Neural progenitor cell (in vitro differentiated cells): ENCODE measurements at regions not wholly inside any gene's neighbourhood (a gene's known extent, or its start where the extent isn't known, plus 50 kb on each side); places are given as distances from the start of the nearest gene placed in this dataset.

ENCODE experiments used
- EZH2 ChIP-seq: fragments of 200-600 bp; sonication (generic); IDR thresholded peaks from 2 replicates; pipeline ENCODE4 v1.6.1; 2017; ENCODE audit warnings: antibody characterized with exemption, mild to moderate bottlenecking, moderate library complexity
- EZH2phosphoT487 ChIP-seq: fragments of 200-600 bp; sonication (generic); IDR thresholded peaks from 2 replicates; pipeline ENCODE4 v1.6.1; 2017; ENCODE audit warnings: antibody characterized with exemption
- TF ChIP-seq, protein P1 (sequence below): fragments of 200-600 bp; sonication (generic); IDR thresholded peaks from 2 replicates; pipeline ENCODE4 v1.5.1; 2017; ENCODE audit warnings: antibody characterized with exemption, mild to moderate bottlenecking

DNA sequence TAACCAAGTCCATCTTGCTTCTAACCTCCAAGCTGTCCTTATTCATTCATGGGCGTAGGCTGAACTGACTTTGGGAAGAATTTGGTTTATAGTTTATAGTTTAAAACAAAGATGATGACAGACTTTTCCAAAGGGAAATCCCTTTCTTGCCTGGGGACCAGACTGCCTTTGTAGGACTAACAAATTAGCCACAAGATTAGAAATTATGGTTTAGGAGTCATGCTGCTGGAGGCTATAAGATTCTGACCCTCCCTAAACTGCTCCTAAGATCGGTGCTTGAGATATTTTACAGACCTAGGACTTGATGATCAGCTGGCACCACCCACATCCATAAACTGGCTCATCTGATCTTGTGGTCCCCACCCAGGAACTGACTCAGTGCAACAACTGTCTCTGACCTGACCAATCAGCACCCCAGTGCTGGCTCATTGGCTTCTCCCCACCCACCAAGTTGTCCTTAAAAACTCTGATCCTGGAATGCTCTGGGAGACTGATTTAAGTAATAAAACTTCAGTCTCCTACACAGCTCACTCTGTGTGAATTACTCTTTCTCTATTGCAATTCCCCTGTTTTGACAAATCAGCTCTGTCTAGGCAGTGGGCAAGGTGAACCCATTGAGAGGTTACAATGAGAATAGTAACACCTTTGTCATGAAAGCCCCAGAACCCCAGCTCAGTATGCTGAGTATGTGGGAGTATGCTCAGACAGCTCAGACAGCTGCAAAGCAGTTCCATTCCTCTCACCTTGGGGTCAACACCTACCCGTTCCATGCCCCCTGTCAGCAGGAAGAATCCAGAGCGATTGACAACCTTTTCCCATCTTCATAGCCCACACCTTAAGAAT, 51.6 kb upstream of the C15orf39 start:
- TF ChIP-seq, protein P1, sequence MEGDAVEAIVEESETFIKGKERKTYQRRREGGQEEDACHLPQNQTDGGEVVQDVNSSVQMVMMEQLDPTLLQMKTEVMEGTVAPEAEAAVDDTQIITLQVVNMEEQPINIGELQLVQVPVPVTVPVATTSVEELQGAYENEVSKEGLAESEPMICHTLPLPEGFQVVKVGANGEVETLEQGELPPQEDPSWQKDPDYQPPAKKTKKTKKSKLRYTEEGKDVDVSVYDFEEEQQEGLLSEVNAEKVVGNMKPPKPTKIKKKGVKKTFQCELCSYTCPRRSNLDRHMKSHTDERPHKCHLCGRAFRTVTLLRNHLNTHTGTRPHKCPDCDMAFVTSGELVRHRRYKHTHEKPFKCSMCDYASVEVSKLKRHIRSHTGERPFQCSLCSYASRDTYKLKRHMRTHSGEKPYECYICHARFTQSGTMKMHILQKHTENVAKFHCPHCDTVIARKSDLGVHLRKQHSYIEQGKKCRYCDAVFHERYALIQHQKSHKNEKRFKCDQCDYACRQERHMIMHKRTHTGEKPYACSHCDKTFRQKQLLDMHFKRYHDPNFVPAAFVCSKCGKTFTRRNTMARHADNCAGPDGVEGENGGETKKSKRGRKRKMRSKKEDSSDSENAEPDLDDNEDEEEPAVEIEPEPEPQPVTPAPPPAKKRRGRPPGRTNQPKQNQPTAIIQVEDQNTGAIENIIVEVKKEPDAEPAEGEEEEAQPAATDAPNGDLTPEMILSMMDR: no peak
- TF ChIP-seq EZH2phosphoT487: no peak
- no peak for TF ChIP-seq EZH2
